Breast epithelium (tissue), 4 donors: ENCODE measurements at regions not wholly inside any gene's neighbourhood (a gene's known extent, or its start where the extent isn't known, plus 50 kb on each side); places are given as distances from the start of the nearest gene placed in this dataset.

Experiments used
- DNase-seq, 2 donors: peaks; one replicate each; pipeline ENCODE4 v3.0.0-alpha.2; 2019; ENCODE audit warnings: low spot score in 2 of 2
- H3K27ac ChIP-seq, 2 donors: fragments of 200-600 bp; sonication (generic) in 1 of 2; one replicate each; pipeline ENCODE4 v1.5.1; 2016 to 2019; ENCODE audit warnings: mild to moderate bottlenecking in 1 of 2
- H3K27me3 ChIP-seq, 2 donors: fragments of 200-600 bp; sonication (generic) in 1 of 2; one replicate each; pipeline versions ENCODE4 v1.5.1 to v1.6.0; 2017 to 2019; ENCODE audit warnings: control low read depth in 1 of 2, mild to moderate bottlenecking in 1 of 2
- H3K36me3 ChIP-seq: fragments of 200-600 bp; one replicate; pipeline ENCODE4 v1.5.1; 2019
- H3K4me1 ChIP-seq, 2 donors: fragments of 200-600 bp; sonication (generic); one replicate each; pipeline ENCODE4 v1.5.1; 2016 to 2019; ENCODE audit warnings: control low read depth in 1 of 2
- H3K4me3 ChIP-seq, 3 donors: fragments of 200-600 bp; sonication (generic); 1 replicate in 2 of 3; 2 replicates in 1 of 3; pipeline ENCODE4 v1.5.1; 2016 to 2019; ENCODE audit warnings: mild to moderate bottlenecking in 3 of 3, moderate library complexity in 2 of 3
- H3K9me3 ChIP-seq, 2 donors: fragments of 200-600 bp; sonication (generic) in 1 of 2; one replicate each; pipeline ENCODE4 v1.5.1; 2016 to 2019; ENCODE audit warnings: control low read depth in 1 of 2
- CTCF ChIP-seq, 3 donors: fragments of 450-650 bp; IDR thresholded peaks; one replicate each; pipeline ENCODE4 v1.5.1; 2016 to 2017; ENCODE audit warnings: antibody characterized with exemption in 3 of 3, mild to moderate bottlenecking in 3 of 3, moderate library complexity in 3 of 3
- POLR2A ChIP-seq: fragments of 450-650 bp; IDR thresholded peaks from one replicate; pipeline ENCODE4 v1.6.1; 2016; ENCODE audit warnings: antibody characterized with exemption, mild to moderate bottlenecking, moderate library complexity
- POLR2AphosphoS5 ChIP-seq, 3 donors: sonication (generic); formaldehyde crosslinking; IDR thresholded peaks; one replicate each; pipeline ENCODE4 v1.6.1; 2017; ENCODE audit warnings: antibody characterized with exemption in 3 of 3
- intact Hi-C: fragments of 100-400 bp; cut with DNase I; formaldehyde crosslinking; loops from one replicate; pipeline ENCODE4 v1.15.1; 2023; ENCODE audit warnings: low total_unique reads

- intact Hi-C loops, result no loop called here
- Histone ChIP-seq H3K36me3 (no peaks in the 10 kb centered on the region), H3K9me3 (no peaks in the 10 kb centered on the region), H3K27me3 (no peaks in the 10 kb centered on the region), H3K4me3 (no peak overlapping the region), H3K27ac (peak overlapping the region in 1 of 2 donors; percentile 85), H3K4me1 (no peaks in the 10 kb centered on the region)
- TF ChIP-seq CTCF (IDR thresholded peaks at IDR 0.05), result no peak
- no peak for TF ChIP-seq POLR2AphosphoS5 (IDR thresholded peaks at IDR 0.05)
- TF ChIP-seq POLR2A, result no peak
- no peak for DNase-seq
Observed at GRCh38 chr3:75260-75659, 121.3 kb upstream of the CHL1 start.

- DNase-seq, result no peak
- H3K27ac ChIP-seq, result no peak overlapping the region
- TF ChIP-seq CTCF (IDR thresholded peaks at IDR 0.05) (no peak), POLR2AphosphoS5 (IDR thresholded peaks at IDR 0.05) (no peak), POLR2A (no peak)
- H3K9me3 ChIP-seq, result no peaks in the 10 kb centered on the region
- H3K4me1 ChIP-seq, result no peaks in the 10 kb centered on the region
- intact Hi-C loops, result no loop called here
- H3K4me3 ChIP-seq, result no peak overlapping the region
- H3K36me3 ChIP-seq, result no peaks in the 10 kb centered on the region
- H3K27me3 ChIP-seq, result no peaks in the 10 kb centered on the region
Observed at GRCh38 chr3:79542-79941, 117.0 kb upstream of the CHL1 start.

- intact Hi-C loops, result no loop called here
- Histone ChIP-seq H3K36me3 (no peaks in the 10 kb centered on the region), H3K9me3 (no peaks in the 10 kb centered on the region), H3K4me3 (no peak overlapping the region), H3K27me3 (no peaks in the 10 kb centered on the region), H3K4me1 (no peaks in the 10 kb centered on the region), H3K27ac (no peak overlapping the region)
- DNase-seq, result no peak
- TF ChIP-seq POLR2A (no peak), CTCF (IDR thresholded peaks at IDR 0.05) (no peak), POLR2AphosphoS5 (IDR thresholded peaks at IDR 0.05) (no peak)
Observed at GRCh38 chr3:82508-82907, 114.1 kb upstream of the CHL1 start.

GRCh38 chr3:83096-83495 lies 113.5 kb upstream of the CHL1 start:
- H3K27ac ChIP-seq, result no peak overlapping the region
- H3K27me3 ChIP-seq, result no peaks in the 10 kb centered on the region
- H3K4me1 ChIP-seq, result no peaks in the 10 kb centered on the region
- no peak overlapping the region for H3K4me3 ChIP-seq
- no peaks in the 10 kb centered on the region for H3K36me3 ChIP-seq
- no peak for TF ChIP-seq POLR2AphosphoS5 (IDR thresholded peaks at IDR 0.05)
- TF ChIP-seq POLR2A, result no peak
- no peak for TF ChIP-seq CTCF (IDR thresholded peaks at IDR 0.05)
- no peak for DNase-seq
- H3K9me3 ChIP-seq, result no peaks in the 10 kb centered on the region
- intact Hi-C loops, result no loop called here

GRCh38 chr3:85180-85579 lies 111.4 kb upstream of the CHL1 start:
- no peaks in the 10 kb centered on the region for H3K27me3 ChIP-seq
- no peak for DNase-seq
- H3K4me1 ChIP-seq, result no peaks in the 10 kb centered on the region
- no peak overlapping the region for H3K27ac ChIP-seq
- no peak for TF ChIP-seq POLR2AphosphoS5 (IDR thresholded peaks at IDR 0.05)
- no peak for TF ChIP-seq CTCF (IDR thresholded peaks at IDR 0.05)
- no peak for TF ChIP-seq POLR2A
- no peak overlapping the region for H3K4me3 ChIP-seq
- intact Hi-C loops, result no loop called here
- no peaks in the 10 kb centered on the region for H3K36me3 ChIP-seq
- H3K9me3 ChIP-seq, result no peaks in the 10 kb centered on the region
